DND-41 (cell line): ENCODE measurements at regions not wholly inside any gene's neighbourhood (a gene's known extent, or its start where the extent isn't known, plus 50 kb on each side); places are given as distances from the start of the nearest gene placed in this dataset.

ENCODE experiments used
- ATAC-seq: fragments of 200-7000 bp; cut with Tn5 transposase; 3 replicates; pipeline ENCODE4 v1.9.1; 2021; ENCODE audit warnings: low read depth; ENCODE audit not compliant: insufficient read depth
- DNase-seq: peaks from one replicate; pipeline ENCODE4 v3.0.0-alpha.2; 2020
- H2AFZ ChIP-seq: 2 replicates; pipeline ENCODE4 v1.6.0; 2012; ENCODE audit warnings: low read depth, low read length
- H3K27ac ChIP-seq: 2 replicates; pipeline ENCODE4 v1.5.1; 2012; ENCODE audit warnings: low read length, inconsistent platforms
- H3K27me3 ChIP-seq: fragments of 200-600 bp; sonication (generic); 2 replicates; pipeline ENCODE4 v1.6.0; 2012; ENCODE audit warnings: low read length, mild to moderate bottlenecking, inconsistent platforms; ENCODE audit not compliant: insufficient read depth, poor library complexity
- H3K36me3 ChIP-seq: 2 replicates; pipeline ENCODE4 v1.5.1; 2012; ENCODE audit warnings: low read length, inconsistent platforms; ENCODE audit not compliant: insufficient read depth
- H3K4me1 ChIP-seq: 2 replicates; pipeline ENCODE4 v1.5.1; 2012; ENCODE audit warnings: mild to moderate bottlenecking, low read length; ENCODE audit not compliant: insufficient read depth
- H3K4me2 ChIP-seq: 2 replicates; pipeline ENCODE4 v1.6.0; 2012; ENCODE audit warnings: mild to moderate bottlenecking, moderate library complexity, low read length, inconsistent platforms; ENCODE audit not compliant: insufficient read depth
- H3K4me3 ChIP-seq, 2 experiments: fragments of 200-600 bp in 1 of 2; shearing (Covaris generic) in 1 of 2; 2 replicates each; pipeline ENCODE4 v1.5.1; 2012 to 2016; ENCODE audit warnings: inconsistent platforms in 2 of 2, low read length in 2 of 2, mild to moderate bottlenecking in 2 of 2, low read depth in 1 of 2, moderate library complexity in 1 of 2
- H3K79me2 ChIP-seq: 2 replicates; pipeline ENCODE4 v1.6.0; 2012; ENCODE audit warnings: low read length, inconsistent platforms; ENCODE audit not compliant: insufficient read depth
- H3K9ac ChIP-seq: 2 replicates; pipeline ENCODE4 v1.6.0; 2012; ENCODE audit warnings: low read depth, mild to moderate bottlenecking, inconsistent platforms, low read length, moderate library complexity
- H3K9me3 ChIP-seq: 2 replicates; pipeline ENCODE4 v1.5.1; 2012; ENCODE audit warnings: low read length, moderate library complexity, mild to moderate bottlenecking, inconsistent platforms; ENCODE audit not compliant: insufficient read depth, severe bottlenecking
- H4K20me1 ChIP-seq: 2 replicates; pipeline ENCODE4 v1.6.0; 2012; ENCODE audit warnings: low read length; ENCODE audit not compliant: insufficient read depth
- CTCF ChIP-seq: IDR thresholded peaks from 2 replicates; pipeline ENCODE4 v1.5.1; 2012; ENCODE audit warnings: borderline replicate concordance, low read length, moderate library complexity, mild to moderate bottlenecking; ENCODE audit not compliant: poor library complexity, severe bottlenecking; ENCODE audit errors: extremely low read depth
- EZH2 ChIP-seq: IDR thresholded peaks from 3 replicates; pipeline ENCODE4 v1.6.1; 2012; ENCODE audit warnings: borderline replicate concordance, low read depth, mild to moderate bottlenecking, moderate library complexity, low read length, inconsistent platforms; ENCODE audit not compliant: severe bottlenecking

GRCh38 chr4:96228463-96228862, 388.6 kb downstream of the PDHA2 start:
- H4K20me1 ChIP-seq, result no peaks in the 10 kb centered on the region
- no peaks in the 10 kb centered on the region for H3K27me3 ChIP-seq
- H3K4me1 ChIP-seq, result no peaks in the 10 kb centered on the region
- H2AFZ ChIP-seq, result 0 out of 2 replicates have a peak overlapping the region, but pooled peaks have one; percentile 18
- H3K9me3 ChIP-seq, result no peaks in the 10 kb centered on the region
- no peaks in the 10 kb centered on the region for H3K79me2 ChIP-seq
- H3K9ac ChIP-seq, result no peak overlapping the region
- no peak overlapping the region for H3K4me2 ChIP-seq
- no peak for ATAC-seq
- H3K27ac ChIP-seq, result no peak overlapping the region
- DNase-seq, result no peak
- TF ChIP-seq EZH2 (no peak), CTCF (peak; percentile 14)
- H3K4me3 ChIP-seq, result no peak overlapping the region
- no peaks in the 10 kb centered on the region for H3K36me3 ChIP-seq

GRCh38 chr4:96240041-96240440, 400.1 kb downstream of the PDHA2 start:
- Histone ChIP-seq H3K27me3 (no peaks in the 10 kb centered on the region), H3K27ac (no peak overlapping the region), H3K79me2 (no peaks in the 10 kb centered on the region), H3K4me3 (no peak overlapping the region), H3K4me1 (no peaks in the 10 kb centered on the region), H3K36me3 (no peaks in the 10 kb centered on the region), H3K4me2 (no peak overlapping the region), H4K20me1 (no peaks in the 10 kb centered on the region), H3K9ac (no peak overlapping the region), H2AFZ (no peak overlapping the region), H3K9me3 (peaks cover 14% of the 10 kb centered on the region)
- ATAC-seq (no peak), DNase-seq (no peak)
- TF ChIP-seq EZH2 (no peak), CTCF (no peak)

GRCh38 chr4:96241819-96242218, 401.9 kb downstream of the PDHA2 start:
- H3K4me3 ChIP-seq, result no peak overlapping the region
- H3K9me3 ChIP-seq, result peaks cover 10% of the 10 kb centered on the region
- H3K27ac ChIP-seq, result no peak overlapping the region
- no peak overlapping the region for H3K9ac ChIP-seq
- H3K36me3 ChIP-seq, result no peaks in the 10 kb centered on the region
- no peaks in the 10 kb centered on the region for H4K20me1 ChIP-seq
- TF ChIP-seq CTCF (no peak), EZH2 (no peak)
- H3K4me2 ChIP-seq, result no peak overlapping the region
- H3K27me3 ChIP-seq, result no peaks in the 10 kb centered on the region
- H2AFZ ChIP-seq, result no peak overlapping the region
- no peaks in the 10 kb centered on the region for H3K79me2 ChIP-seq
- no peaks in the 10 kb centered on the region for H3K4me1 ChIP-seq
- ATAC-seq (no peak), DNase-seq (no peak)

- Histone ChIP-seq H3K9ac (no peak overlapping the region), H3K27me3 (no peaks in the 10 kb centered on the region), H3K79me2 (no peaks in the 10 kb centered on the region), H3K4me2 (no peak overlapping the region), H3K27ac (no peak overlapping the region), H3K9me3 (peaks cover 2% of the 10 kb centered on the region), H3K4me3 (no peak overlapping the region), H3K36me3 (no peaks in the 10 kb centered on the region), H2AFZ (no peak overlapping the region), H4K20me1 (no peaks in the 10 kb centered on the region), H3K4me1 (no peaks in the 10 kb centered on the region)
- ATAC-seq (no peak), DNase-seq (no peak)
- TF ChIP-seq EZH2 (no peak), CTCF (no peak)
Observed at GRCh38 chr4:96247096-96247495, 407.2 kb downstream of the PDHA2 start.
